Kidney epithelial cell (primary cell): ENCODE measurements at regions not wholly inside any gene's neighbourhood (a gene's known extent, or its start where the extent isn't known, plus 50 kb on each side); places are given as distances from the start of the nearest gene placed in this dataset.

ENCODE experiments used
- DNase-seq: peaks from one replicate; pipeline ENCODE4 v3.0.0-alpha.2; 2010; ENCODE audit warnings: low read depth
- H3K27me3 ChIP-seq: 2 replicates; pipeline ENCODE4 v1.6.0; 2011; ENCODE audit warnings: low read length; ENCODE audit not compliant: control insufficient read depth, insufficient read depth
- H3K36me3 ChIP-seq: 2 replicates; pipeline ENCODE4 v1.5.1; 2011; ENCODE audit warnings: low read length; ENCODE audit not compliant: control insufficient read depth, insufficient read depth
- H3K4me3 ChIP-seq: 2 replicates; pipeline ENCODE4 v1.5.1; 2011; ENCODE audit warnings: low read depth, mild to moderate bottlenecking, control low read depth, low read length
- TF ChIP-seq, protein P1 (sequence below): IDR thresholded peaks from 2 replicates; pipeline ENCODE4 v1.5.1; 2011; ENCODE audit warnings: mild to moderate bottlenecking, moderate library complexity, low read length, control low read depth, inconsistent platforms; ENCODE audit not compliant: insufficient read depth, poor library complexity, severe bottlenecking

GRCh38 chr9:118183576-118183975 lies 479.4 kb downstream of the TLR4 start:
- TF ChIP-seq, protein P1, sequence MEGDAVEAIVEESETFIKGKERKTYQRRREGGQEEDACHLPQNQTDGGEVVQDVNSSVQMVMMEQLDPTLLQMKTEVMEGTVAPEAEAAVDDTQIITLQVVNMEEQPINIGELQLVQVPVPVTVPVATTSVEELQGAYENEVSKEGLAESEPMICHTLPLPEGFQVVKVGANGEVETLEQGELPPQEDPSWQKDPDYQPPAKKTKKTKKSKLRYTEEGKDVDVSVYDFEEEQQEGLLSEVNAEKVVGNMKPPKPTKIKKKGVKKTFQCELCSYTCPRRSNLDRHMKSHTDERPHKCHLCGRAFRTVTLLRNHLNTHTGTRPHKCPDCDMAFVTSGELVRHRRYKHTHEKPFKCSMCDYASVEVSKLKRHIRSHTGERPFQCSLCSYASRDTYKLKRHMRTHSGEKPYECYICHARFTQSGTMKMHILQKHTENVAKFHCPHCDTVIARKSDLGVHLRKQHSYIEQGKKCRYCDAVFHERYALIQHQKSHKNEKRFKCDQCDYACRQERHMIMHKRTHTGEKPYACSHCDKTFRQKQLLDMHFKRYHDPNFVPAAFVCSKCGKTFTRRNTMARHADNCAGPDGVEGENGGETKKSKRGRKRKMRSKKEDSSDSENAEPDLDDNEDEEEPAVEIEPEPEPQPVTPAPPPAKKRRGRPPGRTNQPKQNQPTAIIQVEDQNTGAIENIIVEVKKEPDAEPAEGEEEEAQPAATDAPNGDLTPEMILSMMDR, result no peak
- H3K27me3 ChIP-seq, result no peaks in the 10 kb centered on the region
- no peaks in the 10 kb centered on the region for H3K36me3 ChIP-seq
- DNase-seq, result no peak
- no peak overlapping the region for H3K4me3 ChIP-seq

- no peaks in the 10 kb centered on the region for H3K36me3 ChIP-seq
- H3K27me3 ChIP-seq, result no peaks in the 10 kb centered on the region
- DNase-seq, result no peak
- TF ChIP-seq, protein P1, result no peak
- H3K4me3 ChIP-seq, result no peak overlapping the region
Observed at GRCh38 chr9:118187408-118187807, 483.2 kb downstream of the TLR4 start.

DNA sequence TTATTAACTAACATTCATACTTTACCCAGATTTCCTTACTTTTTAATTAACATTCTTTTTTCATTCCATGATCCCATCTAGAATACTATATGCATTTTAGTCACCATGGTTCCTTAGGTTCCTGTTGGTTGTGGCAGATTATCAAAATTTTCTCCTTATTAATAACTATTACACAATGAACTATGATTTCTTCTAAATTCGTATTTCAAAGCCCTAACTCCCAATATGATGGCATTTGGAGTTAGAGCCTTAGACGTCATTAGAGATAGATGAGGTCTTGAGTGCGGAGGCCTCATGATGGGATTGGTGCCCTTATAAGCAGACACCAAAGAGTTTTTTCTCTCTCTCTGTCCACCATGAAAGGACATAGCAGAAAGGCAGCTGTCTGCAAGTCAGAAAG lies 485.4 kb downstream of the TLR4 start:
- H3K36me3 ChIP-seq, result no peaks in the 10 kb centered on the region
- no peaks in the 10 kb centered on the region for H3K27me3 ChIP-seq
- TF ChIP-seq, protein P1, result no peak
- DNase-seq, result no peak
- no peak overlapping the region for H3K4me3 ChIP-seq

- TF ChIP-seq, protein P1, result no peak
- DNase-seq, result no peak
- no peak overlapping the region for H3K4me3 ChIP-seq
- H3K36me3 ChIP-seq, result no peaks in the 10 kb centered on the region
- no peaks in the 10 kb centered on the region for H3K27me3 ChIP-seq
Observed at GRCh38 chr9:118192807-118193206, 488.6 kb downstream of the TLR4 start.

DNA sequence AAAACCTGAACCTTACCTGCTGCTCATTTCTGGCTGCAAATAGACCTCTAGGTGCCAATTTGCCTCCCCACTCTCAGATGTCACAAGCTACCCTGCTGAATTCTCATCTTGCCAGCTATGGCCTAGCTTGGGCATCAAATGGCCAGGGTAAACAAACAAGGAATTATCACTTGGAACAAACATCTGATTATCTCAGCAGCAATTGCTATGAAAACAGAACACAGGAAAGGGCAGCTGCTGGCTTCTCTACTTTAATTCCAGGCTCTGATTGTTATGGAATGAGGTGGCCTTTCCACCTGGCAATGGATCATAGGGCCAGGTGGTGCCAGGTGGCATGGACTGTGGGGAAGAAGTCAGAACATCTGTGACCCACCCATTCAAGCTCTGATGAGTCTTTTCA lies 505.1 kb downstream of the TLR4 start:
- no peak for DNase-seq
- Histone ChIP-seq H3K4me3 (no peak overlapping the region), H3K36me3 (no peaks in the 10 kb centered on the region), H3K27me3 (no peaks in the 10 kb centered on the region)
- TF ChIP-seq, protein P1, result no peak

DNA sequence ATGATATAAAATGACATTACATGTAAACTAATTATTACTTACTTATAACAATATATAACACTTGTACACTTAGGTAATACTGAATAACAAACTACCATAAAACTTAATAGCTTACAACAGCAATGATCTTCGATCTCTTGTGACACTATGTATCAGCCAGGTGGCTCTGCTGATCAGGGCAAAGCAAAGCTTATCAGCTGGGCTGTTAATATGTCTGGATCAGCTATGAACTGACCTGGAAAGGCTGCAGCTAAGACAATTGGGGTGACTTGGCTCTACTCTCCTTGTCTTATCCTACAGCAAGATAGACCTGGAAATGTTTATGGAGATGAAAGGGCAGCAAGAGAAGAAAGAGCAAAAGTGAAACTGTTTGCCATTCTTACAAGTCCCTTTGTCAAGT lies 511.3 kb downstream of the TLR4 start:
- Histone ChIP-seq H3K36me3 (no peaks in the 10 kb centered on the region), H3K27me3 (no peaks in the 10 kb centered on the region), H3K4me3 (no peak overlapping the region)
- TF ChIP-seq, protein P1, result no peak
- no peak for DNase-seq
